HG02763 (cell line): ENCODE measurements at regions not wholly inside any gene's neighbourhood (a gene's known extent, or its start where the extent isn't known, plus 50 kb on each side); places are given as distances from the start of the nearest gene placed in this dataset.

Experiments
- ATAC-seq: cut with Tn5 transposase; IDR thresholded peaks from one replicate; pipeline ENCODE4 v1.9.1; 2021; ENCODE audit warnings: mild to moderate bottlenecking, moderate library complexity; ENCODE audit not compliant: unreplicated experiment

GRCh38 chr9:26191711-26192110 is 513.5 kb upstream of the TUSC1 start:
- no peak for ATAC-seq

DNA sequence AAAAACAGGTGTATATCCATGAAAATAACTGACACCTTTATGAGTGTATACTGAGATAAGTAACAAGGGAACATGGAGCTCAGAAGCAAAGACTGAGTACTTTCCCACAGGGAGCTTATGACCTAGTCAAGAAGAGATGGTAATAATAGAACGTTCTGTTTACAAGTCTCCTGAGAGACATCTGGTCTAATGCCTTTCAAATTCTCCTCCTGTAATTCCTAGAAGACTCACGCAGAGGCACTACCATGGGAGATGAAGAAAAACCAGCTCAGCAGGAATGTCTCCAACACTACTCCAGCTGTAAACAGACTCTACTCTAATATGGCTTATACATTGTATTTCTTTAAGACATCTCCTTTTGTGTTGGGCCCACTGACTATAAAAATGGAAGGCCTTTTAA is 503.6 kb upstream of the TUSC1 start:
- ATAC-seq = no peak

DNA sequence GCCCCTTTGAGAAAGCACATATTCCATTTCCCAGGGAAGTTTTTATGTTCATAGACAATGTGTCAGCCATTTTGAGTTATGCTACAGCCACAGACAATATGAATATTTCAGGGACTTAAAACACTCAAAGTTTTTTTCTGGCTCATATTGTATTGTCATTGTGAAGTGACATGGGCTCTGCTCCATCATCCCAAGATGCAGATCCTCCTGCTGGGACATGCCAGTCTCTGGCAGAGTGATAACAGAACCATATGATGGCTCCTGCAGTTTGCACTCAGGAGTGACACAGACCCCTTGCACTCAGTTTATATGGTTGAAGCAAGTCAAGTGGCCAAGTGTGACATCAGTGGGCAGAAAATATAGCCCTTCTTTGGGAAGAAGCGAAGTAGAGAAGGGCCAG is 498.4 kb upstream of the TUSC1 start:
- ATAC-seq = no peak

DNA sequence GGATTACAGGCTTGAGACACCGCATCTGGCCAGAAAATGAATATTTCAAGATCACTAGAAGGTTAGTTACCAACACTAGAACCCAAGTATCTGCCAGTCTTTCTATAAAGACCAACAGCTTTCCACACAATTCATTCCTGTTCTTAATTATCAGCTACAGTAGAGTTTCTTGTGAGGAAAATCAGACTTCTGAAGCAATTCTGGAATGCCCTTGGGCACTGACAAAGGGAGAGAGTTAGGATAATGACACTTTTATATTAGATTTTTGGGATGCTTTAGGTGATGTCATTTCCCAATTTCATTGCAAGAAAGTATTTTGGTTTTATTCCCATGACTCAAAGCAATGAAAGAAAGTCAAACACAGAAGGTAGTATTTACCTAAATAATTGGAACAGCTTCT is 497.0 kb upstream of the TUSC1 start:
- ATAC-seq = no peak

GRCh38 chr9:26172301-26172700 is 494.1 kb upstream of the TUSC1 start:
- no peak for ATAC-seq

DNA sequence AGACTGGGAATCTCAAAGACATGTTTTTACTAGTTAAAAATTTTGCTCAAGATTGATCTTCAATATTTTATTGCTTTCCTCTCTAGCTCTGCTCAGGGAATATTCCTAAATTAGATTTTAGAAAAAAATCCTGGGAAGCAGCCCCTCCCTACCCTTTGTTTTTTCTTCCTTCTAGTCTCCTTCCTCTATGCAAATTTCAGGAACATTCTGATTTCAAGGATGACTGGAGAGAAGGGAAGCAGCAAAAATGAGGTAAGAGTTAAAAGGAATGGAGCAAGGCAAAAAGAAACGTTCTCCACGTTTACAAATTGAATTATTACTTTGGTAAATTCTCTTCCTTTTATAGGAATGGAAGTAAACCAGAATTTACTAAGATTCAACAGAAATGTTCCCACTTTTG is 493.4 kb upstream of the TUSC1 start:
- ATAC-seq = no peak

- no peak for ATAC-seq
Observed at GRCh38 chr9:26170190-26170589, 491.9 kb upstream of the TUSC1 start.

DNA sequence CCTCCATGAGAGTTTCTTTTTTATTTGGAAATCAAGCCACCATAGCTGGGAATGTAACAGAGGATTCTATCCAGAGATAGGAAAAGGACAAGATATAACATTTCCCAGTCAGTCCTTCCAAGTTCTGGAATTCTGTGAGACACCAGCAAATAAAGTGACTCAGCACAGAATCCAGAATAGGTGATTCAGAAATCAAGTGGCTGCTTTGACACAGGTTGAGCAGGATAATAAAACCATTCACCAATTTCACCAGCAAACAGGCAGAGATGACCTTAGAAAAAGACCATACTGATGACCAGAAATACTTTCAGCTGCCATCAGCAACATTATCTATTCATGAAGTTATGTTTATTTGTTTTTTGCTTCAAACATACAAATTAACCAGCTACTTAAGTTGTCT is 491.5 kb upstream of the TUSC1 start:
- no peak for ATAC-seq

DNA sequence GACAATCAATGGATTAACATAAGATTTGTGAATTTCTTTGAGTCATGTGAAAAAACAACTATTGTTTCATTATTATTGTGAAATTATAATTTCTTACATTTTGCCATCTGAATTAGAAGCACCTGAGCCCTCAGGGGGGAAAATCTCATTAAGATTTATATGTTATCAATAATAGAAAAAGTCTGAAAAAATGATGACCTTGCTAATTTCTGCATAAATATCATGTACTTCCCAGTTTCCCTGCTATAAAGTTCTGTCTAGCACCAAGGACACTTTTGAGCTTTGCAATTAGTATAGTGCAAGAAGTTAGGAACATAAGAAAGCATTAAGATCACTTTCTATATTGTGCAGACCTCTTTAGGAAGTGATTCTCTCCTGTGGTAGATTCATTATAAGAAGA is 488.3 kb upstream of the TUSC1 start:
- ATAC-seq = no peak

GRCh38 chr9:26165426-26165825 is 487.2 kb upstream of the TUSC1 start:
- no peak for ATAC-seq

- ATAC-seq = no peak
Observed at GRCh38 chr9:26163931-26164330, 485.7 kb upstream of the TUSC1 start.

- ATAC-seq = no peak
Observed at GRCh38 chr9:26159575-26160392, 481.5 kb upstream of the TUSC1 start.

DNA sequence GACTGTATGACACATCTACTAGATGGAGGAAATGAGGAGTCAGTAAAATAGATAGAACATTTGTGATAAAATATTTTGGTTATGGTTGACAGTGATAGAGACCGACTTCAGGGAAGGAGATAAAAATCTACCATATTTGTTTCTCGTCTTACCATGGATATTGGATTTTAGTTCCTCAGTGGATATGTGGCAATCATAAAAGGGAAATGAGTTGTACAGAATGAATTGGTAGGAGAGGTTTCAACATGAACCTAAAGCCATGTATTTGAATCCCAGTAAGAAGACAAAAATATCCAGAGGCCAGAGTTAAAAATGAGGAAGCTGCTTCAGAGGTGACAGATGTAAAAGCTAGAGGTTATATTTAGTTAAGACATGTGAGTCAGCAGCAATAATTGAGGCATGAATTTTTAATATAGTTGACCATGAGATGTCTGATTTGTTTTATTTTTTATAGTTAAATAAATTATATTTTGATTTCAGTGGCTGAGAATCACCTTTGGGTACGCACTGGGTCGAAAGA is 480.4 kb upstream of the TUSC1 start:
- no peak for ATAC-seq

GRCh38 chr9:26157411-26157810 is 479.2 kb upstream of the TUSC1 start:
- peak; percentile 77 for ATAC-seq

DNA sequence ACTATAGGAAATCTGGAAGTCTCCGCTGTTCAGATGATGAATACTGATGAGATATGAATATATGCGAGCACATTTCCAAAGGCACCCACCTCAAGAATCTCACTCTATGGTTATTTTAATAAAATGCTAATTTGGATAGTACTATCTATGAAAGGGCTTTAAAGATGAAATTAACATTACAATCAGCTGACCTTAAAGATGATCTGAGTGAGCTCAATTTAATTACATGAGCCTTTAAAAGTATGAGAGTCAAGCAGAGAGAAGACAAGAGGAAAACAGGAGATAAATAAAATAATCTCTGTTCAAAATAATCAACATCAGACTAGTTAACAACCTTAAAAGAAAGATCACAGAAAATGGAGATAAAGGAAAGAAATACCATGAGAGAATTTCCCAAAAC is 474.1 kb upstream of the TUSC1 start:
- ATAC-seq = no peak

DNA sequence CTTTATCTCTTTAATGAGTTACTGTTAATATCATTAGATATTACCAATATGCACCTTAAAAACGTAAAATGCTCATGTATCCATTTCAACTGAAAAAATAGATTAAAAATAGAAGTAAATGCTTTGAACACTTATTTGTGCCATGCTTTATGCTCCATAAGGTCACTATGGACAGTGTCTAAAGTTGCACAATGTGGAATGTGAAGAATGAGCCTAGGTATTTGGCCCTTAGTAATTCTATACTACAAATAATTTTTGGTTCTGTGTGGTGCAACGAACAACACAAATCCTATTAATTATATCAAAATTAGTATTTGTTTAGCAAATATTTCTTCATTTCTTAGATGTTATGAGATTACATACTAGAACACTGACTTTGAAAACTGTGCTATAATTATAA is 469.9 kb upstream of the TUSC1 start:
- ATAC-seq = no peak

DNA sequence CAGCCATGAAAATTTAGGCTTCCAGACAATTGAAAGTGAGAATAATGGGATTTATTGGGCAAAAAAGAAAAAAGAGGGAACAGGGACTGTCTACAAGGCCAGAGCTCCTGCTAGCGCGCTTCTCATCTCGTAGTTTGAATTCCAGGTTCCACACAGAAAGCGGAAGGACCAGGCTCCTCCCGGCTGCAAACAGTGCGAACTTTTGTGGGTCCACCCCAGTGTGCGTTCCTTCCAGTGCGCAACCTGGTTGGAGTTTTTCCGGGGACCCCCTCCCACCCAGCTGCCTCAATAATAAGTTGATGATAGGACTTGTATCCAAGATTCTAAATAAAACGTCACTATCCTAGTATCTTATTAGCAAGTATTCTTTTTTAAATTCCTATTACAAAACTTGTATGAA is 467.7 kb upstream of the TUSC1 start:
- ATAC-seq = no peak

DNA sequence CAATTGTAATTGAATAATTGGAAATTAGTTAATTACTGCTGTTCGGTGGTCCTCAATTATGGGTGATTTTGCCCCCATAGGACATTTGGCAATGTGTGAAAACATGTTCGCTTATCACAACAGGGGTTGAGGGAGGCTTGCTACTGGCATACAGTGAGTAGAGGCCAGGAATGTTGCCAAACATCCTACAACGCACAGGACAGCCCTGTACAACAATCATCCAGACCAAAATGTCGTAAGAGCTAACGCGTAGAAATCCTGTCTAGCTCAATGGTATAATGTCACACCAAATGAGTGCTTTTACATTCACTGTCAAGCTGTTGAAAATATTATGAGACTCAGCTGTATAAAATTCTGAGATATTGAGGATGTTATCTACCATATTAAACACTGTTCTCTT is 464.4 kb upstream of the TUSC1 start:
- no peak for ATAC-seq

GRCh38 chr9:26142201-26142600 is 464.0 kb upstream of the TUSC1 start:
- no peak for ATAC-seq

- no peak for ATAC-seq
Observed at GRCh38 chr9:26133537-26133936, 455.3 kb upstream of the TUSC1 start.

GRCh38 chr9:26132746-26133312 is 454.6 kb upstream of the TUSC1 start:
- ATAC-seq = no peak

DNA sequence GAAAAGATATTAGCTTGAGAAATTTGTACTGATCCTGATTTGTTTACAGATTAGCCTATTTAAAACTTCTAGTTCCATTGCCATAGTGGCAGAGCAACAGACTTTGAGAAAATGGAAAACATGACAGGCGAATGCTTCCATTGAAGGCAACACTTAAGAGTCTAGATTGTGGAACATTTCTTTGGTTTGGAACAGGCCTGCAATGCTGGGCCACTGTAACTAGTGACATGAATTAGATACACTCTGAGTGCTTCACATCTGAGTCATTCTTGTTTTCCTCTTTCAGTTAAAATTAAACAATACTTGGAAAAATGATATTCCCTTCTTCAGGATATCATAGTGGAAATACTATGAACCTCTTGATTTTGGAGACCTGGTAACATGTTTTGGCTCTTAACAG is 453.6 kb upstream of the TUSC1 start:
- no peak for ATAC-seq

- ATAC-seq = no peak
Observed at GRCh38 chr9:26129217-26129616, 451.0 kb upstream of the TUSC1 start.
